Nephron progenitor cell (in vitro differentiated cells): ENCODE measurements at regions not wholly inside any gene's neighbourhood (a gene's known extent, or its start where the extent isn't known, plus 50 kb on each side); places are given as distances from the start of the nearest gene placed in this dataset.

Experiments used
- DNase-seq: peaks from one replicate; pipeline ENCODE4 v3.0.0; 2021
- H3K27ac Mint-ChIP-seq: 2 replicates; pipeline ENCODE4 v1.8.0; 2021; ENCODE audit warnings: mild to moderate bottlenecking, moderate library complexity, mixed read lengths
- H3K27me3 Mint-ChIP-seq: 2 replicates; pipeline ENCODE4 v1.8.0; 2021; ENCODE audit warnings: mild to moderate bottlenecking, low read depth, mixed read lengths; ENCODE audit not compliant: poor library complexity
- H3K36me3 Mint-ChIP-seq: 2 replicates; pipeline ENCODE4 v1.8.0; 2021; ENCODE audit warnings: low read depth, mixed read lengths
- H3K4me1 Mint-ChIP-seq: 2 replicates; pipeline ENCODE4 v1.8.0; 2021; ENCODE audit warnings: mixed read lengths
- H3K4me3 Mint-ChIP-seq: 2 replicates; pipeline ENCODE4 v1.8.0; 2021; ENCODE audit warnings: mild to moderate bottlenecking, moderate library complexity, mixed read lengths
- H3K9me3 Mint-ChIP-seq: 2 replicates; pipeline ENCODE4 v1.8.0; 2021; ENCODE audit warnings: mild to moderate bottlenecking, moderate library complexity, mixed read lengths
- CTCF ChIP-seq: fragments of 200-600 bp; sonication (generic); IDR thresholded peaks from 2 replicates; pipeline ENCODE4 v1.5.0; 2021; ENCODE audit warnings: antibody characterized with exemption

GRCh38 chr10:130757271-130757670 lies 554.2 kb downstream of the TCERG1L start:
- H3K36me3 Mint-ChIP-seq, result no peaks in the 10 kb centered on the region
- peaks cover 19% of the 10 kb centered on the region for H3K27me3 Mint-ChIP-seq
- no peak overlapping the region for H3K27ac Mint-ChIP-seq
- no peak for DNase-seq
- H3K4me3 Mint-ChIP-seq, result no peak overlapping the region
- TF ChIP-seq CTCF, result no peak
- peaks cover 16% of the 10 kb centered on the region for H3K9me3 Mint-ChIP-seq
- H3K4me1 Mint-ChIP-seq, result peaks cover 14% of the 10 kb centered on the region

GRCh38 chr10:130757821-130758489 lies 553.6 kb downstream of the TCERG1L start:
- Mint-ChIP-seq H3K27ac (no peak overlapping the region), H3K36me3 (no peaks in the 10 kb centered on the region), H3K4me1 (peaks cover 15% of the 10 kb centered on the region), H3K4me3 (no peak overlapping the region), H3K9me3 (peaks cover 16% of the 10 kb centered on the region), H3K27me3 (peaks cover 16% of the 10 kb centered on the region)
- DNase-seq, result no peak
- TF ChIP-seq CTCF, result no peak

GRCh38 chr10:130758529-130758928 lies 553.0 kb downstream of the TCERG1L start:
- Mint-ChIP-seq H3K9me3 (peaks cover 16% of the 10 kb centered on the region), H3K27me3 (peaks cover 10% of the 10 kb centered on the region), H3K4me1 (peaks cover 15% of the 10 kb centered on the region), H3K36me3 (no peaks in the 10 kb centered on the region), H3K27ac (no peak overlapping the region), H3K4me3 (no peak overlapping the region)
- no peak for DNase-seq
- no peak for TF ChIP-seq CTCF

- no peak for DNase-seq
- Mint-ChIP-seq H3K4me1 (peaks cover 15% of the 10 kb centered on the region), H3K4me3 (no peak overlapping the region), H3K27me3 (peaks cover 13% of the 10 kb centered on the region), H3K27ac (no peak overlapping the region), H3K36me3 (no peaks in the 10 kb centered on the region), H3K9me3 (peaks cover 20% of the 10 kb centered on the region)
- TF ChIP-seq CTCF, result no peak
These were observed 550.4 kb downstream of the TCERG1L start for GRCh38 chr10:130761032-130761575.

- peak; percentile 73 for DNase-seq
- H3K27me3 Mint-ChIP-seq, result peaks cover 12% of the 10 kb centered on the region
- no peak for TF ChIP-seq CTCF
- H3K4me1 Mint-ChIP-seq, result peaks cover 15% of the 10 kb centered on the region
- no peak overlapping the region for H3K4me3 Mint-ChIP-seq
- H3K27ac Mint-ChIP-seq, result no peak overlapping the region
- peaks cover 28% of the 10 kb centered on the region for H3K9me3 Mint-ChIP-seq
- H3K36me3 Mint-ChIP-seq, result no peaks in the 10 kb centered on the region
These were observed 549.7 kb downstream of the TCERG1L start for GRCh38 chr10:130761788-130762301.

GRCh38 chr10:130762491-130762890 lies 549.0 kb downstream of the TCERG1L start:
- Mint-ChIP-seq H3K9me3 (peaks cover 31% of the 10 kb centered on the region), H3K27me3 (peaks cover 10% of the 10 kb centered on the region), H3K36me3 (no peaks in the 10 kb centered on the region), H3K27ac (no peak overlapping the region), H3K4me3 (no peak overlapping the region), H3K4me1 (peaks cover 15% of the 10 kb centered on the region)
- TF ChIP-seq CTCF, result no peak
- no peak for DNase-seq
